Fibroblast of skin of scalp (primary cell): ENCODE measurements at regions not wholly inside any gene's neighbourhood (a gene's known extent, or its start where the extent isn't known, plus 50 kb on each side); places are given as distances from the start of the nearest gene placed in this dataset.

Experiments used
- DNase-seq: peaks from one replicate; pipeline ENCODE4 v3.0.0-alpha.2; 2013

DNA sequence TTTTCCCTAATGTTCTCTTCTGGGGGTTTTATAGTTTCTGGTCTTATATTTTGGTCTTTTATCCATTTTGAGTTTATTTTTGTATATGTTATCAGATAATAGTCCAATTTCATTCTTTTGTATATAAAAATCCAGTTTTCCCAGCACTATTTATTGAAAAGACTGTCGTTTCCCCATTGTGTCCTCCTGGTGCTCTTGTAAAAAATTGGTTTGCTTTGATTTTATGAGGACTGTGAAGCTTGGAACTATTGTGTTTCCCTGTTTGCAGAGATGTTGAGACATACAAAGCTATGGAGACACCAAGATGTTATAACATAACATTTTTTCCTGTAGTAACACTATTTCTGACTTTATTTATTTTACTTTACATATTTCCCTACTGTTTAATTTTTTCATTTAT is 163.3 kb upstream of the TUT7 start:
- no peak for DNase-seq

DNA sequence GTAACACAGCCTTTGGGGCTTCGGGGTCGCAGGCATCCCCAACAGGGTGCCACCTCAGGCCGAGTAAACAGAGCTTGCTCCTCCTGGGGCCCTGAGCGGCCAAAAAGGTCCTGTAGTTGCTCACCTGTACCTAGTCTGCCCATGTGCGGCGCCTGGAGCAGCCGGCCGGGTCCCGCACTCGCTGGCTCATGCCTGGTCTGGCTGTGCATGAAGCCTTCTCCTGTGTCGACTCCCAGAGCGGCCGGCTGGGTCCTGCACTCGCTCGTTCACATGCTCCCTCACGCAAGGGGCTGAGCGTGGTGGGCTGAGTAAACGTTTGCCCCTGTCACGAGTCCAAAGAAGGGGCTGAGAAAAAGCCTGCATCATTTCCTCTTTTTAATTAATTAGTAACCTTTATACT is 162.4 kb upstream of the TUT7 start:
- no peak for DNase-seq

- no peak for DNase-seq
Measured at GRCh38 chr9:86515221-86515620, 161.0 kb upstream of the TUT7 start.

DNA sequence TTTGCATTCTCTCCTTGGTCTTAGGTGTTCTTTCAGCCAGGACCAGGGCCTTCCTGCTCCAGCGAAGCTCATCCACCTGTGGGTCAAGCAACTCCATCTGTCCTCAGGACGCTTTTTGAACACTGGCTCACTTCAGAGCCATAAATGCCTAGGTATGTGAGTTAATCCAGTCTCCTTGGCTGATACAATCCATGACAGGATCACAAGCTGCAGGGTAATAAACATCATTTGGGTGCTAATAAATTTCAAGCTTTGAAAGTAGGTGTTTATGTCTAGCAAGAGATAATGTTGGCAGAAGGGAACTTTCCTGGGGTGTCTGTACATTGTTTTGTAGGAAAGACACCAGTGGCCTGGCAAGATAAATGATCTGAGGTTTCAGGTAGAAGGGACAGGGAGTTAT is 159.2 kb upstream of the TUT7 start:
- no peak for DNase-seq

GRCh38 chr9:86512929-86513328 is 158.7 kb upstream of the TUT7 start:
- peak; percentile 43 for DNase-seq

GRCh38 chr9:86511614-86512360 is 157.6 kb upstream of the TUT7 start:
- DNase-seq: no peak

- no peak for DNase-seq
Measured at GRCh38 chr9:86508208-86508903, 154.1 kb upstream of the TUT7 start.

DNA sequence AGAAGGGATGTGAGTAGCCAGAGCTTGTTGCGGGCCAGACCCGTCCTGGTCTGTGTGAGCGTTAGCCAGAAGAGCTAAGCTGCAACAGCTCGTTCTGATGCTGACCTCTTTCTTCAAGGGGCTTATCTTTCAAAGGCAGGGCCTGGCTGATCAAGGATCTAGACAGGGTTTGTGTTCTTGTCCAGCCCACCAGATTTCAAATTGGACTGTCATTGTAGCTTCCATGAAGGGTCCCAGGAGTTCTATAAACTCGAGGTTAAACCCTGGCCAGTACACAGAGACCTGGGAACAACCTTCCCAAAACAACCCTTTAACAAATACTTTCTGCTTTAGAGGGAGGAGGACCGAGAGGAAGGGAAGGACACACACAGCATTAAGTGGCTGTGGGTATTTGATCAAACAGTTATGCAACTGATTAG is 153.0 kb upstream of the TUT7 start:
- no peak for DNase-seq

DNA sequence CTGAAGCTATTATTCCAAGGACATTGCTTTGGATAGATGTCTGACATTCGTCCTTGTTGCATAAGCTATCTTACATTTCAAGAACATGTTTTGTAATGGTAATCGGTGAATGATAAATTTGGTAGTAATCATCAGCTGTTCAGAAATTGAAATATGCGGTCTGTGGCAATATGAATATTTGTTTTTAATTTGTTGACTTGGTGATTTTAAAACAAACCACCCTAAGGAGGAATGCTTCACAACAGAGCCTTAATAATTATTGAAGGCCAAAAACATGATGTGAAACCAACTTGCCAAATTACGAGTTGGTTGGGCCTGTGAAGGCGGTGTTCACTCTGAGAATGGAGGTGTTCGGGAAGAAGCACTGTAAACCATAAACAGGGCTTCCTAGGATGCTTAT is 149.7 kb upstream of the TUT7 start:
- no peak for DNase-seq

DNA sequence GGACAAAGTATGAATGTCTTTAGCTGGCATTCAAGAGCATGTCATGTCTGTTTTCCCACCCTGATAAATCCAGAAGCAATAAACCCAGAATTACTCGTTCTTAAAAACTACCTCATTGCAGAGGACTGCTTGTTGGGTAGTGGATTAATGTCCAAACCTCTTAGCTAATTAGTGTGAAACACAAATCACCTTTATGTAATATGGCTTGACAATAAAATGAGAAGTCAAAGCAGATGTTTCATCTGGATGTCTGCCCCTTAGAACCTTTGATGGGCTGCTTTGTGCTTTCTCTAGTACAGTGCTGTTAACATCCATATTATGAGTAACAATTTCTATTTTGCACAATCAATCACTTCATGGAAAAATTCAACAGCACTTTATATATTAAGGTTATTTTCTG is 149.1 kb upstream of the TUT7 start:
- no peak for DNase-seq

- DNase-seq: peak; percentile 97
Measured at GRCh38 chr9:86500667-86501435, 146.6 kb upstream of the TUT7 start.

DNA sequence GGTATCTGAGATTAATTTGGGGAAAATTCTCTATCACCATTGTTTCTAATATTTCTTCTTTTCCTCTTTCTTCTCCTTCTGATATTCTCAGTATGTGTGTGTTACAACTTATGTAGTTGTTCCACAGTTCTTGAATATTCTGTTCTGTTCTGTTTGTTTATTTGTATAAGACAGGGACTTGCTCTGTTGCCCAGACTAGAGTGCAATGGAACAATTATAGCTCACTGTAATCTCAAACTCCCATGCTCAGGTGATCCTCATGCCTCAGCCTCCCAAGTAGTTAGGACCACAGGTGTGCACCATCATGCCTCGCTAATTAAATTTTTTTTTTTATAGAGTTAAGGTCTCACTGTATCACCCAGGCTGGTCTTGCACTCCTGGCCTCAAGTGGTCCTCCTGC is 145.8 kb upstream of the TUT7 start:
- DNase-seq: no peak

DNA sequence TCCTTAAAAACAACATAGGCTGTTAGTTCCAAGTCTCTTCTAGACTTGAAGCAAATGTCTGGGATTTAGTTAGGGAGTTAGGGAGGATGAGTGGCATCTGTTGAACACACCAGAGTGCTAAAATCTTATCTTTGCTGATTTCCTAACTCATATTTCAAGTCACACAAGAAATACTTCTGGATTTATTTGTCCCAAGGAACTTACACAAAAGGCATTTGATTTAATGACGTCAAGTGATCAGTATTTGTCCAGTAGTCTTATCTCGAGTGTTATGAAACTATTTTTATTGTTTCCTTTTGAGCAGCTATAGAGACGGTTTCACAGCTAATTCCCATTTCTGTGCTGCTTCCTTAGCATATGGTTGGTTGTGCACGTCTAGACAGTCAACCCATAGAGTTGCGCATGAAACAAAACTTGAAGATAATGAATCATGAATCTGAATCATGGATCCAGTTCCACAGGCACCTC is 140.5 kb upstream of the TUT7 start:
- peak; percentile 79 for DNase-seq

DNA sequence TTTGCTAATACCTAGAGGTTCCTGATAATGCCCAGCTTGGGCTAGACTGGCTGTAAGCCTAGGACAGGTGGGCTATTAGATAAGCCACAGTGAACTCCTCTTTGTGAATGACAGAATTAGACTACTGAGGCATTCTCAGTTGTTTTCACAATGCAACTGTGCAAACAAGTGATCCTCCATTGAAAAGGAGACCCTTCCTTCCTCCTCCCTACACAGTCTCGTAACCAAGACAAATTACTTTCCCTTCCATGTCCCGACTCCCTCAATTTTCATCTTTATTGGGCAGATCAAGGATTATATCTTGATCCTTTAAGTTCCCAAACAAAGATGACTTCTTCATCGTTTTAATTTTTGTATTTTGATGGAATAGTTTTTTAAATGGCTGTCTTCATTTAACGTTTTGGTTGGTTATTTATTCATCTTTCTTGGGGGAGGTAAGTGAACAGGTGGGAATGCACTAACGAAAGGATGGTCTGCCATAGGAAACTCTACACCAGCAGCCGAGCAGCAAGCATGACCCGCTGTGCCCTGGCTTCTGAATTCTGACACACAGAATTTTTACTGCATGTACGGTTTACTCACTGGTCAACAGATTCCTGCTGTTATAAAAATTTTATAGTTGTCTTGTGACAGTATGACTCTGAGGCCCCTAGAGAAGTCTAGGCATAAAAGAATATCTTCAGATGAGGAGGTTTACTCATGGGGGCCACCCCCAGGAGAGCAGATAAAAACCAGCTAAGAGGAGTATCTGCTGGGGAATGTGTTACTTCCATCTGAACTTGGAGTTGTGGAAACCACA is 137.5 kb upstream of the TUT7 start:
- no peak for DNase-seq

- no peak for DNase-seq
Measured at GRCh38 chr9:86488794-86489193, 134.6 kb upstream of the TUT7 start.

GRCh38 chr9:86488345-86488744 is 134.1 kb upstream of the TUT7 start:
- DNase-seq: no peak

DNA sequence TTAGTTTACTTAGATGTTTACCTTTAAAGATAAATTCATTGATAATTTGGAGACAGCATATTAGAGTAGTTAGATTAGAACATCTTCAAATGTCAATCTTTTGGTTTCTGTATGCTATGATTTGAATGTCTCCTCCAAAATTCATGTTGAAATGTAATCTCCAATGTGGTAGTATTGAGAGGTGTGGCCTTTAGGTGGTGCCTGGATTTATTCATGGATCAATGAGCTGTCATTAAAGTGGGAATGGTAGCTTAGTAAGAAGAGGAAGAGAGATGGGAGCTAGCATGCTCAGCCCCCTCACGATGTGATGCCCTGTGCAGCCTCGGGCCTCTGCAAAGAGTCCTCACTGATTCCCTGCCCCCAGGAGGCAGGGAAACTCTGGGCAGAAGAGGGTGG is 133.6 kb upstream of the TUT7 start:
- no peak for DNase-seq

- peak; percentile 81 for DNase-seq
Measured at GRCh38 chr9:86486891-86487837, 133.0 kb upstream of the TUT7 start.

GRCh38 chr9:86485359-86485758 is 131.1 kb upstream of the TUT7 start:
- DNase-seq: no peak

DNA sequence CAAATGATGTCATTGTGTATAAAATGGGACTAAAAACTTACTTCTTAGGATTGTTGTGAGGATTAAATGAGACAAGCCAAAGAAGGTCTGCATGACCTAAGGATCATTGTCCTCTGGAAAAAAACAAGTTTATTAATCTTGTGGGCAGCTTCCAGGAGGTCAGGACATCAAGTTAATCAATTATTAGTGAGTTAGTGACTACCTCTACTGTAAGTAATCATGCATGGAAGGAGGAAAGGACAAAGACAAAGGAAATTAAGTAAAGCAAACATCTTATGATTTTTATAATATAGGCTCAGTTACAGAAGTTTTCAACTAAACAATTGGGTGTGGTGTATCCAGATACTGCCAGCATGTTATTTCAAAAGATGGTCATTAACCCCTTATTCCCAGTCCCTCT is 129.3 kb upstream of the TUT7 start:
- DNase-seq: no peak

- no peak for DNase-seq
Measured at GRCh38 chr9:86481466-86481865, 127.3 kb upstream of the TUT7 start.
